ENCODE measurements at regions not wholly inside any gene's neighbourhood (a gene's known extent, or its start where the extent isn't known, plus 50 kb on each side); places are given as distances from the start of the nearest gene placed in this dataset.

- DNase-seq (ENCODE audit: low read depth), result no peak
- H3K36me3 ChIP-seq (ENCODE audit: control insufficient read depth, insufficient read depth, low read length), result no peaks in the 10 kb centered on the region
- no peaks in the 10 kb centered on the region for H3K27me3 ChIP-seq (ENCODE audit: control insufficient read depth, insufficient read depth, low read length)
- TF ChIP-seq CTCF (IDR thresholded peaks at IDR 0.05; ENCODE audit: insufficient read depth, low read depth, low read length), result no peak
- ChIA-PET POLR2A (no interaction called here), CTCF (no interaction called here)
- H3K4me3 ChIP-seq (ENCODE audit: low read depth, low read length), result no peak overlapping the region
Observed at GRCh38 chrX:119337201-119337600, 61.9 kb upstream of the SLC25A43 start.

DNA sequence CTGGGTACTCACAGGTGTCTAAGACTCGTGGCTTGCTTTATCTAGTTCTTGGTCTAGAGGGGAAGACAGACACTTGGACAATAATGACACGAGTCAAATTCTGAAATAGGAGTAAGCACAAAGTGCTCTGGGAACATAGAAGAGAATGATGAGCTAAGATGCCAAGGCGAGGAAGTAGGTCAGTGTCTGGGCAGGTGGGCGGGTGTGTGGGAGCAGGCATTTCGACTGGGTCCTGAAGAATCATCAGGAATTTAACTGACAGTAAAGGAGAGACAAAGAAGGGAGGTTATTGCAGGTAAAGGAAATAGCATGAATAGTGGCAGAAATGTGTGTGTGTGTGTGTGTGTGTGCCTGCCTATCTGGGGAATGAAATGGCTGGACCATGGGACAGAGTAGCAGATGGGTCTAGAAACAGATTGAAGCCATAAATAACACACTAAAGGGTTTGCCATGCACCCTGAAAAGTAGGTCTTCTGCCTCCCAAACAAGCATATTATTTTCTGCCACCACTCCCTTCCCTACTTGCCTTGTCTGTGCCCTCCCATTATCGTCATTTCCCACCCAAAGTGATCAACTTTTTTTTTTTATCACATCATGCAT lies 58.4 kb upstream of the SLC25A43 start:
- Histone ChIP-seq H3K4me3 (ENCODE audit: low read depth, low read length) (no peak overlapping the region), H3K36me3 (ENCODE audit: control insufficient read depth, insufficient read depth, low read length) (no peaks in the 10 kb centered on the region), H3K27me3 (ENCODE audit: control insufficient read depth, insufficient read depth, low read length) (no peaks in the 10 kb centered on the region)
- no peak for TF ChIP-seq CTCF (IDR thresholded peaks at IDR 0.05; ENCODE audit: insufficient read depth, low read depth, low read length)
- no peak for DNase-seq (ENCODE audit: low read depth)
- CTCF ChIA-PET, result no interaction called here
- POLR2A ChIA-PET, result no interaction called here

- DNase-seq (ENCODE audit: low read depth), result no peak
- CTCF ChIA-PET, result no interaction called here
- no peak for TF ChIP-seq CTCF (IDR thresholded peaks at IDR 0.05; ENCODE audit: insufficient read depth, low read depth, low read length)
- Histone ChIP-seq H3K27me3 (ENCODE audit: control insufficient read depth, insufficient read depth, low read length) (no peaks in the 10 kb centered on the region), H3K4me3 (ENCODE audit: low read depth, low read length) (no peak overlapping the region), H3K36me3 (ENCODE audit: control insufficient read depth, insufficient read depth, low read length) (no peaks in the 10 kb centered on the region)
- POLR2A ChIA-PET, result no interaction called here
Observed at GRCh38 chrX:119343856-119344255, 55.3 kb upstream of the SLC25A43 start.

Data from BJ (cell line).